Amniotic stem cell (primary cell): ENCODE measurements at regions not wholly inside any gene's neighbourhood (a gene's known extent, or its start where the extent isn't known, plus 50 kb on each side); places are given as distances from the start of the nearest gene placed in this dataset.
"Not testable (repeated sequence)": the region's sequence is repeated elsewhere in the genome, so short reads cannot be mapped to it uniquely, and the experiment has no call there.

Experiments
- DNase-seq: peaks from one replicate; lab custom pipeline; 2025; lab: John Stamatoyannopoulos, UW

DNA sequence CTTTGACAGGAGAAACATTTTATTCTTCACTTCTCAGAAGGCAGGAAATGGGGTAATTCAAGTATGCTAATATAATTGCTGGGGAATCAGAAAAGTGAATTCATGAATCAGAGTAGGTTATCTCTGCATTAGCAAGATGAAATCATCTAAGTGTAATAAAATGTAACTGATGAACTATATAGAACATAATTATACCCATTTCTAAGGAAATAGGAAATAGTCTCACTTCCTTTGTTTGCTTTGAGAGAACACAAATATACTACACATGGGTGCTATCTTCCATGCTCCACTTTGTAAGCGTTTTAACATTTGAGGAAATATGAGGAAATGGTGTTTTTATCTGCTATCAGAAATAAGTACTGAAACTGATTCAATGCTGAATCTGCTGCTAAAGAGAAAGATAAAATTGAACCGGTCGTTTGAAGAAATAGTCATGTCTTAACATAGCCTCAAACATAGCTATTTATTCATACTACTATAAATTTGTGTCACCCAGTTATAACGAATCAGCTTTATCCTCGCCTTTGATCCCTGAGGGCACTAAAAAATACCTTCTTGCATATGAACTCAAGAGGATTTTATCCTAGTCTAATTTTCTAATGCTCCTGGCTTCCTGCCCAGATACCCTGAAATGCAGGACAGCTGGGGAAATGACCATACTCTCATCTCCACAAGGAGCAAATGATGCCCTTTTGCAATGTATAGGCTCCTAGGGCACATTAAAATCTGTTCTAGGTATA lies 696.0 kb downstream of the C12orf50 start:
- no peak for DNase-seq

DNA sequence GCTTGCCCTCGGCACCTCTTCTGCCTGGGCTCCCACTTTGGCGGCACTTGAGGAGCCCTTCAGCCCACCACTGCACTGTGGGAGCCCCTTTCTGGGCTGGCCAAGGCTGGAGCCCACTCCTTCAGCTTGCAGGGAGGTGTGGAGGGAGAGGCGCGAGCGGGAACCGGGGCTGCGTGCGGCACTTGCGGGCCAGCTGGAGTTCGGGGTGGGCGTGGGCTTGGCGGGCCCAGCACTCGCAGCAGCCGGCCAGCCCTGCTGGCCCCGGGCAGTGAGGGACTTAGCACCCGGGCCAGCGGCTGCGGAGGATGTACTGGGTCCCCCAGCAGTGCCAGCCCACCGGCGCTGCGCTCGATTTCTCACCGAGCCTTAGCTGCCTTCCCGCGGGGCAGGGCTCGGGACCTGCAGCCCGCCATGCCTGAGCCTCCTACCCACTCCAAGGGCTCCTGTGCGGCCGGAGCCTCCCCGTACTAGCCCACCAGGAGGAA lies 699.1 kb downstream of the C12orf50 start:
- not testable (repeated sequence) for DNase-seq

DNA sequence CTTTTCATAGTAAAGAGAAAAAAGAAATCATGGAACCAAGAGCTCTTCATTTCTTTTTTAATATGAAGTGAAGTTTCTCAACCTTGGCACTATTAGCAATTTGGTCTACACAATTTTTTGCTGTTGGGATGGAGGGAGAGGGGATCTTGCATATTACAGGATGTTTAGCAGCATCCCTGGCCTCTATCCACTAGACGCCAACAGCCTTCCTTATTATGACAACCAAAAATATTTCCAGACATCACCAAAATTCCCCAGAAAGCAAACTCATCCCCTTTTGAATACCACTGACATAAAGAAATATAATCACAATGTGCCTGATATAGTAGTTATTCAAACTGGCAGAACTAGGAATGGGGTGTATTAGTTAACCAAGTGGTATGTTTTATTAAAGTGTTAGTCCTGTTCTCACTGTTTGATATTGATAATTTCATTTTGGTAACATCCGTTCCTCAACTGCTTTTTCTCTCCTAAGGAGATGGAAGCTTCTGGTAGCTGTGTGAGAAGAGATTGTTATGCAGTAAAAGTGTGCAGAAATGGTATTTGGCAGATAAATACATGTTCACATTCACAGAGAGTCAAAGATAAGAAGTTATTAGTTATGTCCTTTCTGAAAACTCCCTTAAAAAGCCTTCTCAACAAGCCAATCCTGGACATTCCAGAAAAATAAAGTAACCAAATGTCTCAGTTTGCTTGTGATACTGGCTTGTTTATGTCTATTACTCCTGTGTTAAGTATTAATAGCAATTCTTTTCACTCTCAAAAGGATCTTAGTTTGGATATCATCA lies 699.9 kb downstream of the C12orf50 start:
- DNase-seq = no peak

DNA sequence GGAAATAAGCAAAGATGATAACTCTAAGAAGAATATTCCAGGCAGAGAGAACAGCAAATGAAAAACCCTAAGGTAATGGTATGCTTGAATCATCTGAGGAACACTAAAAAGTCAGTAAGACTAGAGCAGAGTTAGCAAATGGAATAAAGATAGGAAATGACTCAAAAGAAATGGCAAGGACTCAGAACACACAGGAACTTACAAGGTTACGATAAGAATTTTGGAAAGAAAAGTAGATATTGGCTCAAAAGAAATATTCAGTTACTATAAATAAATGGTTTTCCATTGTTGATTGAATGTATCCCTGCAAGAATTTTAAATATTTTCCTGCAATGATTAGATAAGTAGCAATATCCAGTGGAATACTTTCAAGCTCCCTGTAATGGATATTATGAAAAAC lies 705.8 kb downstream of the C12orf50 start:
- peak; percentile 35 for DNase-seq

DNA sequence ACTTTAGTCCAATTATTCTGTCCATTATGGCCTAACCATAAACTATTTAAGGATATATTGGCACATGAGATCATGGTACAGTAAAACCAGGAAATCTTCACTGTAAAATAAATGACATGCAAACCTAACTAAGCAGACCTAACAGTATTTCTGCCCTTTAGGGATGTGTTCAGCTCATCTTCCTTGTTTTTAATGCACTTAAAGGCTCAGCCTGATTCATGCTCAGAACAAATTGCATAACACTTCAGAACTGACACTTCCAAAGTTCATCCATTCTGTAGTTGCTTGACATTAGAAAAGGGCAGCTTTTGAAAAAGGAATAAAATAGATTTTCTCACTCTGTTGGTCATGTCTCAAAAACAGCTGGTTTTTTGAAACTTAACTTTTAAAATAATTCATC lies 708.5 kb downstream of the C12orf50 start:
- DNase-seq = no peak

DNA sequence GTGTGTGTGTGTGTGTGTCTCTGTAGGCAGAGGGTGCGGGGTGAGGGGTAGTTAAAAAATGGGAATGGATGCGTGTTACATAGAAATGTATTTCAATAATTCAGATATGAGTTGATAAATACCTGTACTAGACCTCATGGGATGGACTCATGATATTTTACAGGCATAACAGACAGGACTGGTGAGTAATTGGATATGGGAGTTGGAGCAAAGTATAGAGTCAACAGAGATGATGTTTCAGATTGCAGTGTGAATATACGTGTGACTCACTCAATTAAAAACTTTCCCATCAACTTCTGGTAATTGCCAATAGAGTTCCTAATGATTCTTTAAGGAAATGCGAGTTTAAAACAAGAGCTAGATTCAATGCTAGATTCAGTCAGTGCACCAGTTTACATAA lies 711.9 kb downstream of the C12orf50 start:
- DNase-seq = no peak

DNA sequence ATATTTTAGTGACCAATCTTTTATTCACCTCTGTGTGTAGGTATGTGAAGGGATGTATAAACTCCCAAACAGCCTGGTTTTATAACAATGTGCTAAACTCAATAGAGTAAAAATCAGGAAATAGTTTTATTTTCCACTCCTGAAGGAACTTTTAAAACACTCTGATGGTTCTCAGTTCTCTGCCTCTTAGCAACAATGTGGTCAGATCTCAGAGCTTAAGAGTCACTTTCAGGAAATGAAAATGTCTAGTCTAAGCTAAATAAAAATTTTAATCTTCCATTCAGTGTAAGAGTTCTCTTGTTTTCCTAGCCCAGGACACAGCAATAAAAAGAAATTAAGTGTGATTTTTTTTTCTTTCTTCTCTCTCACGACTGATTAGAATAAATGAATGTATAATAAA lies 718.0 kb downstream of the C12orf50 start:
- DNase-seq = no peak

DNA sequence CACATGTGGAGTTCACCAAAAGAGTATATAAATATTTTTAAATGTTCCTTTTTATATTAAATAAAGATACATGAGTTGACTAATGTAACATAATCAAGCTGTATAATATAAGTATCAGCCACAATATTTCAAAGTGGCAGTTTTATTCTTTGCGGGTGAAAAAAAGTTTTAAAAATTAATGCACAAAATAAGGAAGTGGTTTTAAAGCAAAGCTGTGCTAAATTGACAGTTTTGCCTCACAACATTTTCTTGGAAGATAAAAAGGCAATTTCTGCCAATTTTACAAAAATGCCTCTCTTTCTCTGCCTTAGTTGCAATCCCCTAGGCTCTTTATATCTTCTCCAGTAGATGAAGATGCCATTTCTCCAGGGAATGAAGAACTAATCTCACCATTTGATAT lies 719.1 kb downstream of the C12orf50 start:
- no peak for DNase-seq

DNA sequence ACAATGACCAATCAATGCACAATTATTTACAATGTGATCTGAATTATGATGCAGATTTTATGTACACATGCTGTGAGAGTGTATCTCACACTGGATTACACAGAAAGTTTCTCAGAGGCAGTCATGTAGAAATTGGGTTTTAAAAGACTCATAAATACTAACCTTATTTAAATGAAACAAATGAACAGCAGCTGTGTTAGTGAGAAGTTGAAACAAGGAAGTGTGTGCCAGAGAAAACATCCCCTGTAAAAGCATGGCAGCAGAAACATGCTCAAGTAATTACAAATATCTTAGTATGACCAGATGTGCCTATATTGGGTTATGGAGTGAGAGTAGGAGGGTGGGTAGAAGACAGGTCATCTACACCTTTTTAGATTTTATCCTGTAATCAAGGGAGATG lies 723.7 kb downstream of the C12orf50 start:
- no peak for DNase-seq

DNA sequence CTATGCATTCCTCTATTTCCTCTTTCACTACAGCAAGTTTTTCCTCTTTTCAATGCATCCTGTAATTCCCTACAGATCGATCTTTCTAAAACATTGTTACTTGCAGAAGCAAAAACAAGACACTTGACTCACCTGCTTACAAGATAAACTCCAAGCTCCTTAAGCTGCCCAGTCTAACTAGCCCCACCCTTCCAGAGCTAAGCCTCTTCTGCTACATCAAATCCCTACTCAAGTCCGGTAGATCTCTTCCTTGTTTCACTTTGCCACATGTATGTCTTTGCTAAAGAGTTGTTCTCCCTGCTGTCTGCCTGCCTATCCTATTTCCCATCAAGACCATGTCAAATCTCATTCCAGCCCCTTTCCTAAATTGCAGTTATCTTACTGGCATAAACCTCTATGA lies 724.8 kb downstream of the C12orf50 start:
- DNase-seq = no peak

DNA sequence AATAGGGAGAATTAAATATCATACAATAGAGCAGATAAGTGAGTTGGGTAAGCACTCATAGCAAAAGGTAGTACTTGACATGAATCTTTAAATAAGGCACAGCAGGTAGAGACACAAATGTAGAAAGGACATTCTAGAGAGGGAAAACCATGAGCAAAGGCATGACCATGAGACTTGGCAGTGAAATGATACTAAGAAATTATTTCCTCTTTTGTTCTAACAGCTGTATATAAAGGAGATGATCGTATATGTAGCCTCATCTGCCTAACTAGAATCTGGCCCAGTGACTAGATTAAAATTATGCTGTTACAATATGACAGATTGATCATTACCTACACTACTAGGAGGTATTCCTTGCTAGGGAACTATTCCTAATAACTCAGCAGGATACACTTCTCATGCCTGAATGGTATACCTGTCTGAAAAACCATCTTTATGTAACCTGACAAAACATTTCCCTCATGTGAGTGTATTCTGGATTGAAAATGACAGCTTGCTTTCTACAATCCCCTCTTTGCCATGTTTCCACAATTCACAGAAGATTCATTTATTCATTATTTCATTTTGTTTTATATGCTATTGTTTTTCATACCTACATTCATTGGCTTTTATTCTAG lies 725.7 kb downstream of the C12orf50 start:
- DNase-seq = no peak

DNA sequence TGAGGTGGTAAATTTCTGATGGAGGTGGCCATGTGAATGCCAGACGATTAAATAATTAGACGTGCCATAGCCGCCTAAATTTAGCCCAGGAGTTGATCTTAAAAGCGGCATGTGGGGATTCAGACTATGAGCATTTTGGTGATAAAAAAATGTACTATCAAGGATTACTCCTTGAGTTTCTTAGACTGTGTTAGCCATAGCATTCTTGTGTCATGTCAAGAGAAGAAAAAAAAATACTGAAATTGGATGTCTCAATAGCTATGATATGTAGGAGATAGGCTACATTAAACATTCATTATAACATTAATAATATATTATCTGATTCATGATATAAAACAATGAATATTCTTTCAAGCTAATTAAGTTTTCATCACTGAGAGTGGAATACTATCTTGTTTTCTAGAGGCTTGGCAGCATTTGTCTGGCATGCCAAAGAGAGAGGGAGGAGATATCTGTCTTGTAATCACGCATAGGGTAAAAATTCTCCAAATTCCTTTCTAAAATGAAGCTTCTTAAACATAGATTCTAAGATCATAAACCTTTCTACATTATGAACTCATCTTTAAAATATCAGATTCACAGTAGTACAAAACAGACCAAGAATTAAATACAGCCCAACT lies 727.0 kb downstream of the C12orf50 start:
- DNase-seq = no peak

DNA sequence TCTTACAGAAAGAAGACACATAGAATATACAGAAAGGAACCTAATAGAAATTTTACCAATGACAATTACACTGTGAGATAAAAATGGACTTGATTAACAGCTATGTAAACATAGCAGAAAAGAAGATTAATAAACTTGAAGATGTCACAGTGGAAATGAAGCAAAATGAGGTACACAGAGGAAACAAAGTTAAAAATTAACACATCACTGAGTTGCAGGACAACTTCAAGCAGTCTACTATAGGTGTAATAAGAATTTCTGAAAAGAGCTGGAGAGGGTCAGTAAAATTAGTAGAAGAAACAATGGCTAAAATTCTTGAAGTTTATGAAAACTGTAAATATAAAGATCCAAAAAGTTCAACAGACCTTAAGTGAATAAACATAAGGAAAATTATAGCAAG lies 738.7 kb downstream of the C12orf50 start:
- DNase-seq = no peak

DNA sequence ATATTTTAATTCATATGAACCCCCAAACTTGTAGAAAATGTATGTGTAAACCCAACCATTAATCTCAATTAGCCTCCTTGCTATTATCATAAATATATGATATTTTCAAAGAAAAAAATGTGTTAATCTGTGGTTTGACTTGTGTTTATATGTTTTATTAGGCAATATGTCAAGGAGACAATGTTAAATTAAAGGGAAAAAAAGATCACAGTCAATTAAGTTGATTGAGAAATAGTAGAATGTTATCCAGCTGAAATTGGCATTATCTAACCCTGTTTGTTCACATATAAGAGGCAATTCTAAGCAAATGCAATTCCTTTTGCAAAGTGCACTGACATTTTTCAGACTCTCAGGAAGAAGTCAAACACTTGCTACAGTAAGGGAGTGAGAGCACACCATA lies 745.3 kb downstream of the C12orf50 start:
- DNase-seq = no peak

DNA sequence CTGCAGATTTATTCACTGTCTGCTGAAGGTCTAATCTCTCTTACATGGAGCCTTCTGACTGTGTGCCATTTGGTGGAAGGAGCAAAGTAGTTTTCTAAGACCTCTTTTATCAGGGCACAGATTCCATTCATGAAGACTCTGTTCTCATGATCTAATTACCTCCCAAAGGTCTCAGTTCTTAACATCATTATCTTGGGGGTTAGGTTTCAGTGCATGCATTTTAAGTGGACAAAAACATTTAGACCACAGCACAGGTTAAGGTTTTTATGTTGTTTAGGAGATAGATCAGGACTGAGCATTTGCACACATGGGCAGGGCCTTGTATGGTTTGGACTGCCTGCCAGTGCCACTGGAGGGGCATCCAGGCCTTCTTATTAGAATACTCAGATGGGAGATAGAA lies 746.1 kb downstream of the C12orf50 start:
- DNase-seq = no peak

DNA sequence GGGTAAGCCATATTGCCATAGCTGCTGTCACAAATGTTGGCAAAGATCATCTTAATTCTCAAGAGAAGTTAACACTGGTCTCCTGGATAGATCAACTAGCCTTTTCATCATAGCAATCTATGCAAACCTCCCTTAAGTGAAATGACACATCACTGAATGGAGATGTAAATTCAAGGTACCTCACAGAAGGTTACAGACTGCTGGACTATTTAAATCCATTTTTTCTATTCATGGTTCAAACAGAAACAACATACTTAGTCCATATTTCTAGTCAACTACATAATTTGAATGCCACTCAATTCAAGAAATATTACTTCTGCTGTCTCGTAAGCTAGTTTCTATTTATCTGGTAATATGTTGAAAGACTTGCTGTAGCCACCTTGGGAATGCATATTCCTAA lies 748.3 kb downstream of the C12orf50 start:
- no peak for DNase-seq

DNA sequence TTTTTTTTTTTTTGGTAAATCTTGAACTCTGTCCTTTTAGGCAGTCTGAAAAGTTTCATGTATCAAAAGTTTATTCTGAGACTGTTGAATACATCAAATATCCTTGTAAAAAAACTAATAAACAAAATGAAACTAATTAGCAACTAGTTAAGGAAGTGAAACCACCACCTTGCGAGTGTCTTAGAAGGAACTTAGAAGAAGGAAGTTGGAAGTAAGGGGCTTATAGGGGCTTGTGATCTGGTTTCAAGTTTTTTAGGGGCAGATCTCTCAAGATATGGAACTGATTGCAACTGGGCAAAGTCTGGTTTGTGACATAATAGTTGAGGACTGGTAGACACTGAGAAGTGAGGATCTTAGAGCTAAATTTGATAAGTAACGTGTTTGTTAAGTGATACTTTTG lies 748.8 kb downstream of the C12orf50 start:
- no peak for DNase-seq

DNA sequence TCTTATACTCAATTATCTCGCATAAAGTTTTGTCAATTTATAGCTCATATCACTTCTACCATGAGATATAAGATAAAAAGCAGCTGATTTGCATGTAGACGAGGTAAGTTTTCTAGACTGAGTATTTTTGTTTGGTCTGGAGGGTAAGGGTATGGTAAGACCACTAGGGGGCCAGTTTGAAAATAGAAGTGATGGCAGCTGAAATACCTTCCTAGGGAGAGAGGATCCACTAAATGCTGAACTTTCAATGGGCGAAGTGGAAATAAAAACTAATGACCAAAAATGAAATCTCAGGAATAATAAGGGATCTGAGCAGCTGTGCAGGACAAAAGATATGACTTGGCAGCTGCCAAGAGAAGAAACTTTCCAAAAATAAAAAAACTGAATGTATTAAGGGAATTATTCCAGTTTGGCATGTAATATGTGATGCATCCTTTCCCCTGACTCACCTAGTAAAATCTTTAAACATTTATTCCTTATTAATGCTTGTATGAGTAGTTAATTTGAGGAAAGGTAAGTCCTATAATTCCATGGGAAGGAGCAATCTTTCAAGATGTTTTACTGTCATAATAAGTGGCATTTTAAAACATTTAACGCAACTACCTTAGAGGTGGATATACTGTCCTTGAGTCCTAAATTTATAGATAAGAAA lies 754.5 kb downstream of the C12orf50 start:
- DNase-seq = peak; percentile 10

DNA sequence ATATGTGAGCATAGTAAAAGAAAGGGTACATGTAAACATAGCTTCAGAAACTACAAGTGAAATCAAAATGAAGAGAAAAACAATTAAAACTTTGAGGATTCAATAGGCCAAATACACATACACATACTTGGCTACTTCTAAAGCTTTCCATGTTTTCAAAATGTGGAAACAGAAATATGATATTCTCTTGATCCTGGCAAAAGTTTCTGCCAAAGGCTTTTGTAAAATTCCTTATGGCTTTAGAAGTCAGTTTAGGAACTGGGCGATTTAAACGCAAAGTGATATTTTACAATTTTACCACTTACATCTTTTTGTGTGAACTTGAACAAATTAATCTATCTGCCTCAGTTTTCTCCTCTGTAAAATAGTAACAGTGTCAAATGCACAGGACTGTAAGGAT lies 756.4 kb downstream of the C12orf50 start:
- no peak for DNase-seq

DNA sequence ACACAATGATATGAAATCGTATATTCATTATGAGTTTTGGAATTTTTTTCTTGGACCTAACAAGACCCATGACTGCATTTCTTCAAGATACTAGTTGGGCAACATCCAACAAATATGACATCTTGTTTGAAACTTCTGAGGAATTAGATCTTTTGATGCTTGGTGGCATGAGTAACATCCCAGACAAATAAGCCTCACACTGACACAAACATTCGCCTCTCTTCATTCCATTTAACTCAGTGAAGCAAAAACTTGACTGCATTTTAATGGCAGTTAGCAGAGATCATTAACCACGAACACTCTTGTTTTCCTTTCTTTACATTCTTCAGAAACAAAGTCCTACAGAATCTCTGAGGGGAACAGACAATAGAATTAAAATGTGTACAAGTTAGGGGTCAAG lies 758.3 kb downstream of the C12orf50 start:
- DNase-seq = peak; percentile 37

DNA sequence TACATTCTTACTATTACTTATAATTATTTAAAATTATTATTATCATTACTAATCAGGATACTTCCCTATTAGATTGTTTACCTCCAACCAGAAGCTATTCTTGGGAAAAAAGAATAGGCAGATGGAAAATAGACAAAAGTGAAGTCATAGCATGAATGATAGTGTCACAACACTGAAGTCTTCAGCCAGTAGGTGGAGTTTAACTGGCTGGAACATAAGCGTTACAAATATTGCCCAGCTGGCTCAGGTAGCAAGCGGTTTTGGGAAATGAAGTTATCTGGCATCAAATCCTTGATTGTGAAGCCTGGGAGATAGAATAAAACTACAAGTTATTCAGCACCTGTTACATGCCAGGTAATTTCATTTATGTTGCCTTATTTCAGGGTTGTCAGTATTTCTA lies 762.9 kb downstream of the C12orf50 start:
- no peak for DNase-seq

DNA sequence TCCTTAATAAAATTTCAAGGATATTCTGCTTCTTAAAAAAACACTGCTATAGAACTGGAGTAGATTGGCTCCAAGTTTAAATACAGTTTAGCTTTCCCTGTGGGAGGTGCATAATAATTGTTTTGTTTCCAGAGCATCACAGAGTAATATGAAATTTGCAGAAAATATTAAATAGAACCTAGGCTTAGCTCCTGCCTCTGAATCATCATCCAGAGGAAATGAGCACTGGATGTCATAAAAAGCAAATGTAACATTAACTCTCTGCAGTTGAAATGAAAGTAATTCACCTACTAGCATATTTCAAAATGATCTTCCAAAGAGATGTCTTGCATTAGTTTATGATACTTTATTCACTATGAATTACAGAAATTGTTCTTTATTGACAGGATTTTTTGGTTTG lies 769.8 kb downstream of the C12orf50 start:
- DNase-seq = no peak
